AG09309 (cell line): ENCODE measurements at regions not wholly inside any gene's neighbourhood (a gene's known extent, or its start where the extent isn't known, plus 50 kb on each side); places are given as distances from the start of the nearest gene placed in this dataset.

Source experiments
- DNase-seq: peaks from one replicate; pipeline ENCODE4 v3.0.0-alpha.2; 2010; ENCODE audit warnings: low read depth
- H3K4me3 ChIP-seq: 2 replicates; pipeline ENCODE4 v1.5.1; 2011; ENCODE audit warnings: mild to moderate bottlenecking, low read depth, low read length, moderate library complexity; ENCODE audit not compliant: control insufficient read depth
- CTCF ChIP-seq: IDR thresholded peaks from 2 replicates; pipeline ENCODE4 v1.5.1; 2011; ENCODE audit warnings: mild to moderate bottlenecking, low read depth, low read length, inconsistent platforms; ENCODE audit not compliant: insufficient read depth, control insufficient read depth; ENCODE audit errors: missing control alignments

GRCh38 chr11:59271811-59272327 is 59.1 kb upstream of the MPEG1 start:
- no peak for DNase-seq
- no peak for TF ChIP-seq CTCF
- no peak overlapping the region for H3K4me3 ChIP-seq

GRCh38 chr11:59271247-59271755 is 58.6 kb upstream of the MPEG1 start:
- no peak for TF ChIP-seq CTCF
- no peak for DNase-seq

GRCh38 chr11:59267736-59268475 is 55.2 kb upstream of the MPEG1 start:
- no peak overlapping the region for H3K4me3 ChIP-seq
- TF ChIP-seq CTCF: no peak
- no peak for DNase-seq

More at GRCh38 chr11:59271247-59271755, 58.6 kb upstream of the MPEG1 start:
- H3K4me3 ChIP-seq: no peak overlapping the region

- DNase-seq: no peak
- TF ChIP-seq CTCF: no peak
- H3K4me3 ChIP-seq: no peak overlapping the region
These were observed 54.5 kb upstream of the MPEG1 start for GRCh38 chr11:59267196-59267595.

- no peak for TF ChIP-seq CTCF
These were observed 53.8 kb upstream of the MPEG1 start for GRCh38 chr11:59266491-59266890.

GRCh38 chr11:59265735-59266134 is 53.0 kb upstream of the MPEG1 start:
- DNase-seq: no peak
- no peak overlapping the region for H3K4me3 ChIP-seq
- no peak for TF ChIP-seq CTCF

More at GRCh38 chr11:59266491-59266890, 53.8 kb upstream of the MPEG1 start:
- no peak overlapping the region for H3K4me3 ChIP-seq
- DNase-seq: no peak
